HCT116 (cell line): ENCODE measurements at regions not wholly inside any gene's neighbourhood (a gene's known extent, or its start where the extent isn't known, plus 50 kb on each side); places are given as distances from the start of the nearest gene placed in this dataset.

Experiments used
- ATAC-seq: fragments of 200-7000 bp; cut with Tn5 transposase; 2 replicates; pipeline ENCODE4 v1.9.1; 2020; ENCODE audit warnings: mild to moderate bottlenecking, moderate library complexity
- BruUV-seq: library from RNA; stranded (reverse); fragments of 400-500 nt; replicated peaks from 2 replicates; lab custom pipeline; 2021; lab: Mats Ljungman, UMichigan
- CTCF ChIA-PET: fragments of 300-600 bp; sonication (Branson Sonifier 250); formaldehyde crosslinking; loops from one replicate; lab custom pipeline; 2021; ENCODE audit warnings: antibody characterized with exemption; lab: Charles Lee
- POLR2A ChIA-PET: fragments of 300-600, 350-600 bp; sonication (Branson Sonifier 250); formaldehyde crosslinking; loops from one replicate; lab custom pipeline; 2021; ENCODE audit warnings: antibody characterized with exemption; lab: Charles Lee
- RAD21 ChIA-PET, 2 experiments: fragments of 300-600 bp; sonication (Branson Sonifier 250); formaldehyde crosslinking; loops; one replicate each; lab custom pipeline; 2023; ENCODE audit warnings: low total read pairs in 2 of 2; ENCODE audit not compliant: uncharacterized antibody in 2 of 2, unreplicated experiment in 2 of 2, low non-redundant PET in 1 of 2; lab: Charles Lee
- DNase-seq: peaks from one replicate; pipeline ENCODE4 v3.0.0-alpha.2; 2010; ENCODE audit warnings: low read depth, low spot score
- H2AFZ ChIP-seq: fragments of 200-600 bp; shearing (Covaris generic), sonication (generic); 2 replicates; pipeline ENCODE4 v1.6.1; 2017; ENCODE audit warnings: low read depth, mixed run types, mixed read lengths, antibody characterized with exemption, low read length; ENCODE audit not compliant: poor library complexity, severe bottlenecking
- H3K27ac ChIP-seq: 2 replicates; pipeline ENCODE4 v1.5.1; 2012; ENCODE audit warnings: low read depth, low read length
- H3K27me3 ChIP-seq: fragments of 200-600 bp; sonication (generic); 2 replicates; pipeline ENCODE4 v1.6.1; 2016; ENCODE audit warnings: mixed run types, low read length, mixed read lengths; ENCODE audit not compliant: insufficient read depth
- H3K36me3 ChIP-seq, 2 experiments: fragments of 200-500 bp in 1 of 2; fragments of 200-600 bp in 1 of 2; sonication (Bioruptor generic) in 1 of 2; sonication (generic) in 1 of 2; 2 replicates each; pipeline versions ENCODE4 v1.5.1 to v1.6.1; 2014 to 2016; ENCODE audit warnings: low read length in 2 of 2, inconsistent platforms in 1 of 2, mixed read lengths in 1 of 2, mixed run types in 1 of 2; ENCODE audit not compliant: insufficient read depth in 2 of 2, control insufficient read depth in 1 of 2
- H3K4me1 ChIP-seq, 2 experiments: fragments of 200-600 bp in 1 of 2; sonication (generic) in 1 of 2; 2 replicates each; pipeline versions ENCODE4 v1.5.1 to v1.6.1; 2012 to 2017; ENCODE audit warnings: low read length in 2 of 2, inconsistent platforms in 1 of 2, mild to moderate bottlenecking in 1 of 2, mixed read lengths in 1 of 2, mixed run types in 1 of 2, moderate library complexity in 1 of 2; ENCODE audit not compliant: insufficient read depth in 2 of 2, control insufficient read depth in 1 of 2
- H3K4me2 ChIP-seq: fragments of 200-600 bp; sonication (generic); 2 replicates; pipeline ENCODE4 v1.6.1; 2017; ENCODE audit warnings: mixed run types, low read length, mixed read lengths
- H3K4me3 ChIP-seq, 2 experiments: fragments of 200-600 bp in 1 of 2; sonication (generic) in 1 of 2; replicated peaks in 1 of 2; 2 replicates each; pipeline ENCODE4 v1.5.1; 2011 to 2016; ENCODE audit warnings: low read length in 2 of 2, control low read depth in 1 of 2, low read depth in 1 of 2, mild to moderate bottlenecking in 1 of 2, mixed read lengths in 1 of 2, mixed run types in 1 of 2
- H3K79me2 ChIP-seq: fragments of 200-600 bp; sonication (generic); 2 replicates; pipeline ENCODE4 v1.6.1; 2017; ENCODE audit warnings: mild to moderate bottlenecking, mixed run types, low read length, moderate library complexity, mixed read lengths; ENCODE audit not compliant: insufficient read depth
- H3K9ac ChIP-seq: fragments of 200-600 bp; sonication (generic); 2 replicates; pipeline ENCODE4 v1.6.1; 2016; ENCODE audit warnings: low read length, mixed read lengths
- H3K9me2 ChIP-seq: fragments of 200-600 bp; sonication (generic), shearing (Covaris generic); 2 replicates; pipeline ENCODE4 v1.6.1; 2017; ENCODE audit warnings: mixed run types, mild to moderate bottlenecking, moderate library complexity; ENCODE audit not compliant: insufficient read depth
- H3K9me3 ChIP-seq, 2 experiments: fragments of 200-500 bp in 1 of 2; fragments of 200-600 bp in 1 of 2; sonication (Bioruptor generic) in 1 of 2; sonication (generic) in 1 of 2; 2 replicates each; pipeline ENCODE4 v1.6.1; 2014 to 2017; ENCODE audit warnings: low read length in 2 of 2, mixed read lengths in 2 of 2, inconsistent platforms in 1 of 2, low read depth in 1 of 2, mild to moderate bottlenecking in 1 of 2, mixed run types in 1 of 2, moderate library complexity in 1 of 2; ENCODE audit not compliant: control insufficient read depth in 1 of 2, insufficient read depth in 1 of 2
- H4K20me1 ChIP-seq: fragments of 200-600 bp; sonication (generic), shearing (Covaris generic); 2 replicates; pipeline ENCODE4 v1.6.1; 2017; ENCODE audit warnings: mixed run types, mild to moderate bottlenecking, moderate library complexity; ENCODE audit not compliant: insufficient read depth
- CBX3 ChIP-seq: IDR thresholded peaks from 2 replicates; pipeline ENCODE4 v1.6.1; 2012; ENCODE audit warnings: low read depth
- EZH2phosphoT487 ChIP-seq: fragments of 200-600 bp; IDR thresholded peaks from 2 replicates; pipeline ENCODE4 v1.6.1; 2018; ENCODE audit warnings: antibody characterized with exemption, borderline replicate concordance
- SRF ChIP-seq: IDR thresholded peaks from 2 replicates; pipeline ENCODE4 v1.6.1; 2012; ENCODE audit warnings: low read depth
- TCF7L2 ChIP-seq: IDR thresholded peaks from 2 replicates; pipeline ENCODE4 v1.7.0; 2011; ENCODE audit warnings: borderline replicate concordance, inconsistent platforms; ENCODE audit not compliant: insufficient read depth, insufficient read length; ENCODE audit errors: extremely low read depth
- ZNF274 ChIP-seq: fragments of 200-500 bp; sonication (Bioruptor generic); IDR thresholded peaks from 2 replicates; pipeline ENCODE4 v1.6.1; 2014; ENCODE audit warnings: mild to moderate bottlenecking, low read depth, low read length, inconsistent platforms
- intact Hi-C: fragments of 100-400 bp; cut with micrococcal nuclease; formaldehyde crosslinking; loops from 2 replicates; pipeline ENCODE4 v1.10.0; 2022

- Histone ChIP-seq H3K9me2 (no peaks in the 10 kb centered on the region), H3K27me3 (no peaks in the 10 kb centered on the region), H3K4me1 (no peaks in the 10 kb centered on the region), H3K9ac (no peak overlapping the region), H3K36me3 (no peaks in the 10 kb centered on the region), H3K4me3 (no peak overlapping the region), H3K27ac (no peak overlapping the region), H3K9me3 (no peaks in the 10 kb centered on the region), H2AFZ (no peak overlapping the region), H4K20me1 (no peaks in the 10 kb centered on the region), H3K79me2 (no peaks in the 10 kb centered on the region), H3K4me2 (no peak overlapping the region)
- ATAC-seq, result no peak
- TF ChIP-seq EZH2phosphoT487 (no peak), SRF (no peak), TCF7L2 (no peak)
- no peak for DNase-seq
- ChIA-PET CTCF (no interaction called here), RAD21 (no interaction called here), POLR2A (no interaction called here)
- no TSS peak for BruUV-seq
- intact Hi-C loops, result no loop called here
Measured at GRCh38 chr13:60286707-60287106, 110.3 kb upstream of the TDRD3 start.

GRCh38 chr13:60288569-60288968 is 108.5 kb upstream of the TDRD3 start:
- Histone ChIP-seq H3K27me3 (no peaks in the 10 kb centered on the region), H3K4me2 (no peak overlapping the region), H4K20me1 (no peaks in the 10 kb centered on the region), H3K36me3 (no peaks in the 10 kb centered on the region), H3K4me1 (no peaks in the 10 kb centered on the region), H3K27ac (no peak overlapping the region), H3K9me3 (no peaks in the 10 kb centered on the region), H3K79me2 (no peaks in the 10 kb centered on the region), H3K9me2 (no peaks in the 10 kb centered on the region), H3K9ac (no peak overlapping the region), H2AFZ (no peak overlapping the region), H3K4me3 (no peak overlapping the region)
- ChIA-PET POLR2A (no interaction called here), CTCF (no interaction called here), RAD21 (no interaction called here)
- no peak for ATAC-seq
- TF ChIP-seq ZNF274 (no peak), CBX3 (no peak)
- intact Hi-C loops, result no loop called here
- DNase-seq, result no peak
- BruUV-seq, result no TSS peak
